Peyer's patch (tissue), 4 donors: ENCODE measurements at regions not wholly inside any gene's neighbourhood (a gene's known extent, or its start where the extent isn't known, plus 50 kb on each side); places are given as distances from the start of the nearest gene placed in this dataset.

ENCODE experiments used
- DNase-seq, 3 donors: peaks; one replicate each; pipeline ENCODE4 v3.0.0-alpha.2; 2017 to 2019
- H3K27ac ChIP-seq, 4 donors: fragments of 200-600 bp; sonication (generic); one replicate each; pipeline ENCODE4 v1.5.1; 2016 to 2019
- H3K27me3 ChIP-seq, 2 donors: fragments of 200-600 bp; sonication (generic); one replicate each; pipeline ENCODE4 v1.5.1; 2019
- H3K36me3 ChIP-seq, 3 donors: fragments of 200-600 bp; sonication (generic); one replicate each; pipeline ENCODE4 v1.5.1; 2016 to 2019
- H3K4me1 ChIP-seq, 4 donors: fragments of 200-600 bp; sonication (generic); one replicate each; pipeline ENCODE4 v1.5.1; 2016 to 2019
- H3K4me3 ChIP-seq, 4 donors: fragments of 200-600 bp; sonication (generic); 1 replicate in 3 of 4; 2 replicates in 1 of 4; pipeline ENCODE4 v1.5.1; 2016 to 2019; ENCODE audit warnings: mild to moderate bottlenecking in 1 of 4
- H3K9me3 ChIP-seq, 4 donors: fragments of 200-600 bp; sonication (generic); one replicate each; pipeline ENCODE4 v1.5.1; 2016 to 2019; ENCODE audit warnings: mild to moderate bottlenecking in 1 of 4
- CTCF ChIP-seq, 6 experiments: fragments of 450-650 bp in 4 of 6; fragments of 200-600 bp in 2 of 6; sonication (generic) in 1 of 6; IDR thresholded peaks; one replicate each; pipeline ENCODE4 v1.5.1; 2017 to 2019; ENCODE audit warnings: antibody characterized with exemption in 6 of 6, mild to moderate bottlenecking in 3 of 6, moderate library complexity in 1 of 6
- POLR2A ChIP-seq, 2 donors: fragments of 450-650 bp; IDR thresholded peaks; one replicate each; pipeline ENCODE4 v1.5.1; 2017; ENCODE audit warnings: antibody characterized with exemption in 2 of 2, mild to moderate bottlenecking in 2 of 2, moderate library complexity in 2 of 2

GRCh38 chrX:11967986-11968869 lies 170.0 kb upstream of the FRMPD4 start:
- H3K27ac ChIP-seq = no peak overlapping the region
- DNase-seq = no peak
- TF ChIP-seq CTCF (IDR thresholded peaks at IDR 0.05) (no peak), POLR2A (IDR thresholded peaks at IDR 0.05) (no peak)
- H3K9me3 ChIP-seq = no peaks in the 10 kb centered on the region
- no peaks in the 10 kb centered on the region for H3K27me3 ChIP-seq
- no peaks in the 10 kb centered on the region for H3K36me3 ChIP-seq
- no peaks in the 10 kb centered on the region for H3K4me1 ChIP-seq
- no peak overlapping the region for H3K4me3 ChIP-seq

- Histone ChIP-seq H3K4me1 (no peaks in the 10 kb centered on the region), H3K4me3 (no peak overlapping the region), H3K27ac (no peak overlapping the region), H3K27me3 (no peaks in the 10 kb centered on the region), H3K36me3 (no peaks in the 10 kb centered on the region), H3K9me3 (no peaks in the 10 kb centered on the region)
- DNase-seq = no peak
- no peak for TF ChIP-seq CTCF (IDR thresholded peaks at IDR 0.05)
- TF ChIP-seq POLR2A (IDR thresholded peaks at IDR 0.05) = no peak
Observed at GRCh38 chrX:11968991-11969390, 169.3 kb upstream of the FRMPD4 start.

DNA sequence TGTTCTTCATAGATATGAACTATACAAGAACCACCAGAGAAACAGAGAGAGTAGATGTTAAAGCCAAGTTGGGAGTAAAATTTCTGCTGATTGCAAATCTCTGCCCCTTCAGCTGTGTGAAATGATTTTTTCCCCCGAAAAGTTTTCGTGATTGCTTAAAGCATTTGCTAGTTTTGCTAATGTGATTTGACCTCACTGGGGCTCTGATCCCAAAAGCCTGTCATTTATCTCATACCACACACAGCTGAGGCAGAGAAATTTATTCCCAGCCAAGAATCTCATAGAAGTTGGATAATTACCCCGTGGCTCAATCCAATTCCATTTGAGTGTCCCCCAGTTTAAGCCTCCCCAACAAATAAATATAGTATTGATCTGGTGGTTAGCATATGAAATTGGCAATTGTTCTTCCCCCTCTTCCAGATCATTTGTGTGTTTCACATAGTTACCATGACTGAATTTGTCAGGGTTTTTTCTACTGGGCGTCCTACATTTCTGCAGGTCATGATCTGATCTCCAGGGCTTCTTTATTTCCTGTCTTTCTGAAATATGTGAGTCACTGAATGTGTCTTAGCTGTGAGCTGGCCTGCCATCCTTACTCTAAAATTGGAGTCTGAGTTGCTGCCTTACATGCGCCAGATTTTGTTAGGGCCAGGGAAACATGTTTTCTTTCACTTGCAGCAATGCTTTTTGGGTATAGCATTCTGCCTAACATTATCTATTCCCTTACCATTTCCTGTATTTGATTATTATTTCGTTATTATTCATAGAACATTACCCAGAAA lies 167.5 kb upstream of the FRMPD4 start:
- no peak overlapping the region for H3K27ac ChIP-seq
- H3K4me3 ChIP-seq = no peak overlapping the region
- no peak for TF ChIP-seq POLR2A (IDR thresholded peaks at IDR 0.05)
- no peak for TF ChIP-seq CTCF (IDR thresholded peaks at IDR 0.05)
- no peaks in the 10 kb centered on the region for H3K9me3 ChIP-seq
- H3K4me1 ChIP-seq = no peaks in the 10 kb centered on the region
- H3K27me3 ChIP-seq = no peaks in the 10 kb centered on the region
- no peaks in the 10 kb centered on the region for H3K36me3 ChIP-seq
- DNase-seq = no peak

GRCh38 chrX:11976663-11977062 lies 161.6 kb upstream of the FRMPD4 start:
- Histone ChIP-seq H3K27ac (no peak overlapping the region), H3K27me3 (no peaks in the 10 kb centered on the region), H3K9me3 (no peaks in the 10 kb centered on the region), H3K4me3 (no peak overlapping the region), H3K4me1 (no peaks in the 10 kb centered on the region), H3K36me3 (no peaks in the 10 kb centered on the region)
- TF ChIP-seq CTCF (IDR thresholded peaks at IDR 0.05) (no peak), POLR2A (IDR thresholded peaks at IDR 0.05) (no peak)
- no peak for DNase-seq

GRCh38 chrX:11992271-11992670 lies 146.0 kb upstream of the FRMPD4 start:
- Histone ChIP-seq H3K4me1 (no peaks in the 10 kb centered on the region), H3K9me3 (no peaks in the 10 kb centered on the region), H3K4me3 (no peak overlapping the region), H3K27ac (no peak overlapping the region), H3K36me3 (no peaks in the 10 kb centered on the region), H3K27me3 (no peaks in the 10 kb centered on the region)
- TF ChIP-seq CTCF (IDR thresholded peaks at IDR 0.05) (no peak), POLR2A (IDR thresholded peaks at IDR 0.05) (no peak)
- DNase-seq = no peak
